COR-L47 (cell line): ENCODE measurements at regions not wholly inside any gene's neighbourhood (a gene's known extent, or its start where the extent isn't known, plus 50 kb on each side); places are given as distances from the start of the nearest gene placed in this dataset.

Experiments used
- DNase-seq: peaks from one replicate; lab custom pipeline; 2025; lab: John Stamatoyannopoulos, UW

DNA sequence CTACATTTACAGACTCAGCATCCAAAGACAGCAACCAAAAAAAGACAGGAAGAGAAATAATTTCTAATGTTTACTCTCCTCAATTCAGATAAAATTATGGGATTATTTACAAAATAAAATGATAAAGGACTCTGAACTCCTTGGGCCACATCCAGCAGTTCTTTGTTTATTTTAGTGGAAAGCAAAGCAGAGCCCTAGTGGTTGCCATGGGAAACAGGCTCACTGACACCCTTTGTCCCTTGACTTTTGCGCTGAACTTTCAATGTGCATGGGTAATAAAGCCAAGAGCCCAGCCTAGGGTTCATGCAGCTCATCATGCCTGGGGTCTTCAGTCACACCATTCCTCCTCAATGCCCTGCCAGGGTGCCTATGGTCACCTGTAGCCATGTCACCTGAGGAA is 442.6 kb upstream of the IGFBP3 start:
- peak; percentile 5 for DNase-seq

DNA sequence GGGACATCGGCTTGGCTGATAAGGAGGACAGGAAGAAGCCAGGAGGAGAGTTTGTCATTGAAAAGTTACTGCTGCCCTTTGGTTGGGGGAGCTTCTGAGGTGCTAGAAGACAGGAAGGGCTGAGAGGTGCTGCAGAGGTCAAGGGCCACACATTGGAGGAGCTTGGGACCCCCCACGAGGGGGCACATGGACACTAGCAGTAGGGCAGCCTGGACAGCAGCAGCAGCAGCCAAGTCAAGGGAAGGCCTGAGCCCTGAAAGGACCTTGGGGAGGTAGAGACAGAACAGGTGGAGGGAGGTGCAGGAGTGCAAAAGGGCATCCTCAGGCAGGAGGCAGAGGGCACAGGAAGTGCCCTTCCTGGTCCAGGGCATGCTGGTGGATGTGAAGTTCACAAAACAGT is 439.7 kb upstream of the IGFBP3 start:
- no peak for DNase-seq

DNA sequence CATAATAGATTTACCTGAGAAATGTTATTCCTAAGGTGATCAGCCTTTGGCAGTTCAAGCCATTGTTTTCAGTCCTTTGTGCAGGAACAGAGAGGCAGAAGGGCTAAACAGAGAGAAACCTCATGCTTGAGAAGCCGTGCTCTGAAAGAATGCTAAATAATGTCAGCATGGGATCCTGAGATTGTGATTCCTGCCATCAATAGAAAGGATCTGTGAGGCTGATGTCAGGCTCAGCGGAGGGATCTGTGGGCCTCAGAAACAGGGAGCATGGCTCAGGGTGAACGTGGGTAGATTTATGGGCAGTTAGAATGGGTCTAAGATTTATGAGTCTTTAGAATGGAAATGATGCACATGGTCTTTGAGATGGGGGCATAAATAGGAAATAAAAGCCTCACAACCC is 439.2 kb upstream of the IGFBP3 start:
- DNase-seq: no peak

DNA sequence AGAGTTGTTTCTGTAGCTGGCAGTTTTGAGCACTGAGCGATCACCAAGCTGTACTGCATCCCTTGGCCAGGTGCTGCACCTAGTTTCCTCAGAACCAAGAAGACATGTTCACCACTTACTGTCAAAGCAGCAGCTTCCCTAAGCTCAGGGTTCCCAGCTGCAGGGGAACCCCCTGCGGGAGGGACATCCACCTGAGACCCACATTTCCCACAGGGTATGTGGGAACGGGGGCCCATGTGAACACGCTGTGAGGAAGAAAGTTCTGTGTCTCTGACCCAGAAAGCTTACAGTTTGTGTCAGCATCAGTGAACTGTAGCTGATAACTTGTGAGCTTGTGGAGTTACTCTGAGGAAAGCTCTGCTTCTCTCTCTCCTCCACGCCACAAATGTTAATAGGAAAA is 436.8 kb upstream of the IGFBP3 start:
- no peak for DNase-seq

DNA sequence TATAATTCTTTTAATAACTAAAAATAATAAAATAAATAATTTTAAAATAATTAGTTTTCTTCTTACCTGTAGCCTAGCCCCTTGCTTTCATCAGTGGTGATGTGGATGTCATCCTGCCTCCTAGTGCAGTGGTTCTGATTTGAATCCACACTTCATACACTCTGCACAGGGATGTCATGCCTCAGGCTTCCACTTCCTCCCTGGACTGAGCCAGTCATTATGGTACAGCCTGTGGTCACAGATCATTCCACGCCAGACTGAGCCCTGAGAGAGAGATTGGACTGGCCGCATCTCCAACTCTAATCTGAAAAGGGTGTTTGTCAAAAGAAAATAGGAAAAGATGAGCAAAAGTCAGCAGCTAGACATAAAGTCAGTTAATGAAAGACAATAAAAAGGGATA is 436.2 kb upstream of the IGFBP3 start:
- no peak for DNase-seq

DNA sequence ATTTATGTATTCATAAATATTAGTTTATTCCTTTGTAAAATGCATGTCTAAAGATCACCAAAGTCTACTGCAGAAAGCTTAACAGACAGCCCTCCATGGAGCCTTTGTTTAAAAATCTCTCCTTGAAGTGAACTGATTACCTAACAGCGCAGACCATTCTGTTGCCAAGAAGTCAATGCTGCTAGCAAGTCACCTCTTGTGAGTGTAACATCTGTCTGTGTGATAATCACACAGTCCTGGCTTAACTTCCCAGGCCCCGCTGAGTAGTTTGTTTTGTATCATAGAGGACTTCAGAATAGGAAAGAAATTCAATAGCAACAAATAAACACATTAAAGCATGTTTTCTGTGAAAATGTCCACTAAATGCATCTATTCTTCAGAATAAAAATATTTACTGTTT is 435.3 kb upstream of the IGFBP3 start:
- no peak for DNase-seq

DNA sequence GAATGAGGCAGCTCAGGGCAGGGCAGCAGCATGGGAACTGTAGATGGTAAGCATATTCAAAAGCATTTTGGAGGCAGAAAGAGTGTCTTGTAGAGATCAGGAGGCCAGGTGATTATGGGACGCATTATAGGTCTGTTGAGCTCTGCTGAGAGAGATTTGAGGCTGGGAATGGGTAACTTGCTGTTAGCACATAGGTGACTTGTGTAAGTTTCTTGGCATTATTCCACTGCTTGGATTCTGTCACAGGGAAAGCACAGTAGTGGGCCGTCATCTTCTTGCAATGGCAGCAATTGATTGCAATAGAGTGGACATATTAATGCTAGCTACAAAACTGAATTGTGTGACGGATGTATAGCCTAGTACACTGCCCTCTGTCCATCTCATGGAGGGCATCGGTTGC is 434.3 kb upstream of the IGFBP3 start:
- DNase-seq: no peak

DNA sequence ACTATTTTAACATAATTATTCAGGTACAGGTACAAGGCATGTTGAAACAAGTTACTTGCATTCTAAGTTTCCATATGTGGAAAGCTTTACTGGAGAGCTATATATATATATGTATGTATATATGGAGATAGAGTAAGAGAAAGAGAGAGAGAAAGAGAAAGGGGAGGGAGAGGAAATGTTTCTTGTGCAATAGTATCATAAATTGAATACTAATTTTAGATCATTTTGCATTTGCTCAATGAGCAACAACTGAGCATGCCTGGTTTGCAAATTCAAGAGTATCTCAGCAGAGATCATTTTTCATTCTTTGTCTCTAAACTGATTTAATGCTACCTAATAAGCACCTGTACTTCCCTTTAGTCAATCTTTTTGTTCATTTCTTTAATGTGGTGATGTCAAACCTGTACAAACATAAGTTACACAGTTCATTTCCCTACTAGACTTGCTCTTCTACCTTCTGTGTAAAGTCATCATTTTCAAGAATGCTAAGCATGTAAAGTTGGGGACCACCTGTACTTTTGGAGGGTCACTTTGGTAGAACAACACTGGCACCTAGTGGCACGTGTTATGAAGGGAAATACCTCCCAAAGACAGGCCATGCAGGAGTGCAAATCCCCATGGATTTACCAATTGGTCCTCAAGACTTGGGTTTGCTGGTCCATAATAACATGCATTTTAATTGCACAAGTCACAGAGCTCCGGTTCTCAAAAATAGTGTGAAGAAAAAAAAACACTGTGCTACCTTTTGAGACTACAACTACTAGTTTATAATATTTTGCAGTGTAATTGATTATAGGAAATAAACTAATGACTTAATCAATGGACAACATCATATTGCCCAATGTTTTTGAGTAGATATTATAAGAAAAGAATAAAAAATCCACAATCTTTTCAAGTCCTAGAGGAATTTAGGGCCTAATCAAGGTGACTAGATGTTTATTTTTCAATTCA is 431.2 kb upstream of the IGFBP3 start:
- DNase-seq: no peak

DNA sequence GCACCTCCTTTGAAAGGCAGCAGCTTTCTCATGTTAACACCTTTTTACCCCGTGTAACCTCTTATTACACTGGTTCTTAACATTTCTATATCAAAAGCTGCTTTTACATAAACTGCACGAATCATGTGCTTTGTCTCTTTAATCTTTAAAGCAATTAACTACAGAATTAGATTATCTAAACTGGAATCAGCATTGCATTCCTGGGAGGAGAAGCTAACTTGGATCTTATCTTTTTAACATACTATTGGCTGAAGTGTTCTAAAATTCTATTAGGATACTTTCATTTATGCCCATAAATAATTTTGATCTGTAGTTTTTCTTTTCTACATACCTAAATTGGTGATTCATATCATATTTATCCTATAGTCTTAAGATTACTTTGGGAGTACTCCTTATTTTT is 428.4 kb upstream of the IGFBP3 start:
- no peak for DNase-seq

DNA sequence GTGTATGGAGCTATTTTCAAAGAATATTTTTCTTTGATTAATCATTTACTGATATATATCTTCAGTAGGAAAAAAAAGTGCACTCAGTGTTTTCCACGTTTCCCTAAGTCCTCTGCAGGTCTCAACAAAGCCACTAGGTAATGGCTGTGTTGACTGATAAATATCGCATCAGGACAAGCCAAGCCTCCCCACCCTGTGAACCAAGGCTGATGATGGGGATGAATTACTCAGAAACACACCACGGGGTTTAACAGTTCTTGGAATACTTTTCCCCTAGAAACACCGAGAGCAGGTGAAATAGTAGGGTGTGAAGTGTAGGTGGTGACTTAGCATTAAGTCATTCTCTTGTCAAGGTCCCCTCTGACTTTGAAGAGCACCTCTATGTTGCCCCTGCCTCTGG is 423.5 kb upstream of the IGFBP3 start:
- no peak for DNase-seq

DNA sequence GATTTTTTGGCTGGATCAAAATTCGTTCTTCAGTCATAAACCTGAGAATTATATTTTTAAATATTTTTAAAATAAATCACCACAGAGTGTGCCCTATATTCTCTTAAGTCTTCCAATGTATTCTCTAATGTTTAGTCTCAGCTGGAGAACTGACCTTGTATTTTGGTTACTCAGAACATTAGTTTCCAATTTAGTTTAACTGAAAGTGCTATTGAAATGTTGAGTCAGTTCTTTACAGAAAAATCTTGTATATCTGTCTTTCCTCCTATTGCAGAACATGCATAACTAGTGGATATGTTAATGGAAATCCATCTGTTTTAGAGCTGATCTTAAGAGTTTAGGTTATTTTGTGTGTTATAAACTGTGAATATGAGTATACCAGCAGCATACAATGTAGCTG is 422.7 kb upstream of the IGFBP3 start:
- no peak for DNase-seq

DNA sequence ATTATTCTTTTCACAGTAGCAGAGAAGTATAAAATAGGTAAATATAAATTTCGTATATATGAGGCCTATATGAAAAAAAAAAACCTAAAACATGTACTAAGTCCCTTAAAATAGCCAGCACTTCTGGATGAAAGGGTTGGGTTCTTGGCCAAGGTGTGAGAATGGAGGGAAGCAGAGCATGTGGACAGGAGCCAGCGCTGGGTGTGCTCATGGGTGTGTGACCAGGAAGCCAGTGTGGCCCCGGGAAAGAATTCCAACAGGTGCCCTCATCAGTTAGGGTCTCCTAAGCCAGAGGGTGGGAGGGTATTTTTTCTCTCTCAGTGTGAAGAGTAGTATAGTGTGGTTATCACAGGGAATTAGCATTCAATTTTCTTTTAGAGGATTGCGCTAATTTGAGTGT is 401.9 kb upstream of the IGFBP3 start:
- no peak for DNase-seq

DNA sequence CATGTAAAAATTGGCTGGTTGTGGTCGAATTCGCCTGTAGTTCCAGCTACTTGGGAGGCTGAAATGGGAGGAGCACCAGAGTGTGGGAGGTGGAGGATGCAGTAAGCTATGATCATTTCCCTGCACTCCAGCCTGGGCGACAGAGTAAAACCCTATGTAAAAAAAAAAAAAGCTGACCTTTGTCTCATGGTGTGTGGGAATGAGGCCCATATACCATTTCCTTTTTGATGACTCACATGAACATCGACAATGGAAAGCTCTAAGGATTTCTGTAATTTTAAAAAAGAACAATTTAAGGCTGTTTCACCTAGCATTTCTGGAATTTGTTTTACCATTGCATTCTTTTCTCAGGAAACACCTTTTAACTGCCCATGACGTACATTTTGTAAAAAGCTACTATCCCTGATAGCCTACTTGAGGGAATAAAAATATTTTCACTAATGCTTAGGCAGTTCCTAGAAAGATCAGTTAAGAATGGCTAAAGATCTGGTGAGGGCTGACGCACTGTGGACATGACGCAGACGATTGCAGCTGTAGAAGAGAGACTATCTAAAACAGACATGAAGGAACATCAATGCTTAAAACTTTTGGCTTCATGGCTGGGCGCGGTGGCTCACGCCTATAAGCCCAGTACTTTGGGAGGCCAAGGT is 400.6 kb upstream of the IGFBP3 start:
- DNase-seq: no peak

DNA sequence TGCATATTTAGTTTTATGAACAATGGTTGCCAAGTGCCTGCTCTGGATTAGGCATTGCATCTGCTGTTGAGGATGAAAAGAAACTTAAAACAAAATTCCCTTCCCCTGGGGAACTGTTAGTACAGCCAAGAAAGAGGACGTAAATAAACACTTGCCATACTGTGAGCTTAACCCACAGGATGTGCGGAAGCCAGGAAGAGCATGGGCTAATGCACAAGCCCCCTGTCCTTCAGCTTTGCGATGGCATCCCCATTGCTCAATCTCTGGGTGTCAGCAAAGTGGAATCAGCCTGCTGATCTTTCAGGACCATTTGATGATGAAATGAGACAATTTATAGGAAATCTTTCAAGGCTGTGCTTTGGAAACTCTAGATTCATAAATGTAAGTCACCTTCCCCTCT is 399.9 kb upstream of the IGFBP3 start:
- no peak for DNase-seq

DNA sequence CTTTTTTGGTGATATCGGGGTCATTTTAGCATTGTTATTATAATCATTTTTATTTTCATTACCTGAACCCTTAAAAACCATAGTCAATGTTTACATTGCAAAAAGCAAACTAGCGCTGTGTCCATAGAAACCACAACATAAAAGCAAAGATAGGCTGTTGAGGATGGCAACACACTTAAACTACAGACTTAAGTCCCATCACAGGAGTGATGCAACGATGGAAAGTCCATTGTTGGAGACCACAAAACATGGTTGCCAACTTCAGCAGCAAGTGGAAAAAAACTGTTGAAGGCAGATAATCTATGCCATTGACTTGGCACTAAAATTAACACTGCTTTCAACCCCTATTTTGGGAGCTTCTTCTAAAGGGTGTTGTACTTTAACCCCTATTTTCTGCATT is 398.8 kb upstream of the IGFBP3 start:
- DNase-seq: no peak

DNA sequence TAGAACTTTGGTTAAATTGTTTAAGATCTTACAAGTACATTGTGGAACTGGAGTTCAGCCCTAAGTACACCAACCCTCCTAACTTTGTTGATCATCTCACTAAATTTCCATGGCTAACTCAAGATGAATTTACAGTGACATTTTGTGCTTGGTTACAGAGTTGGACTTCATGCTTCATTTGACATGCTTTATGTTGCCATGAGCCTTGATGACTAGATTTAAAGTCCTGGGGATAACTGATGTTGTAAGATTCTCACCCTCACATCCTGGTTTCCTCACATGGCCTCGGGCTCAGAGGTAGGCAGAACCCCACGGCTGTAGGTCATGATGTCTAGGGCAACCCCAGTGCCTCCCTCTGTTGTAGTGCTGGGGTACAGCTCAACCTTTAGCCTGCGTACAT is 397.2 kb upstream of the IGFBP3 start:
- DNase-seq: no peak

DNA sequence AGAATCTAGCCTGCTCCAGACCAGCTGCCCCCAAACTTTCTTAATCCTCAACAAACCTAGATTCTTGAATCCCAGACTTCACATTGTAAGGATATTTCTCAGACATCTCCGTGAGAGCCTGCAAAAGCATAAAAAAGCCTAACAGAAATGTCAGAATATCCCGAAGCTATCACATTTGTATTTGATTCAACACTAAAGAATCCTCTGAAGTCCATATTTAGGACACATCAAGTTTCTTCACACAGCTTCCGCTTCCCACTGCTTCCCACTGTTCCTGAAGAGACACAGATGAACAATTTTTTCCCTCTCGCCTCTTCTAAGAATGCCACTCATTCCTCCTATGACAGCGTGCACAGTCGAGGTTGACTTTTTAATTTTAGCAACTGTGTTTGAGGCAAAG is 396.2 kb upstream of the IGFBP3 start:
- DNase-seq: no peak

DNA sequence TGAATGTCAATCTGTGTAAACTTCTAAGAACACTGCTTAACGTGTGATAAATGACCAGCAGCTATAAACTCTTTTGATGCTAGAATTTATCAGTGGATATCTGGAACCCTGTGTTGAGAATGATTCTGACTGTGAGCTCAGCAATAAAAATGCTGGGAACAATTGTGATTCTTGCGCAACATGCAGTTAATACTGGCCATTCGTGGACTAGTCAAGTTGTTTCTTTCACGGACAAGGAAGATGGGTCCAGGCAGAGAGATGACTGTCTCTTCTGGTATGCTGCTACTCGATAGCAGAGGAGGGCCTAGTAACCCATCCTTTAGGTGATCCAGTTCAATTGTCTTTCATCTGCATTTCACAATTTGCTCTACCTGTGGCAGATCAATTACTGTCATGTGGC is 394.8 kb upstream of the IGFBP3 start:
- no peak for DNase-seq

DNA sequence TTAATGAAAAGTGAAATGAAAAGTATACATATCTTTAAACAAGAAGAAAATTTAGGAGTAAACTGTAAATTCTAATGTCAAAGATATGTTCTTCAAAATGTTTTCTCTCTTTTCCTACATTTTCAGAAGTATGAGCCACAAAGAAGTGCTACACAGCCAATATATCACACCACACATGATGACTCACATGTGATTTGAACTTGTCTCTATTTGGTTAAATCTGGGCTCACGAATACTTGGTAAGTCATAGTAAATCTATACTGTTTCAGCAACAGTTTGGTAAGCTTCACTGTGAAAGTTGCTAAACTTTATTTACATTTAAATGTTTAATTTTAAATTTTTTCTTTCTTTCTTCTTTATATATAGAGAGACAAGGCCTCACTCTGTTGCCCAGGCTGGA is 380.6 kb upstream of the IGFBP3 start:
- no peak for DNase-seq

DNA sequence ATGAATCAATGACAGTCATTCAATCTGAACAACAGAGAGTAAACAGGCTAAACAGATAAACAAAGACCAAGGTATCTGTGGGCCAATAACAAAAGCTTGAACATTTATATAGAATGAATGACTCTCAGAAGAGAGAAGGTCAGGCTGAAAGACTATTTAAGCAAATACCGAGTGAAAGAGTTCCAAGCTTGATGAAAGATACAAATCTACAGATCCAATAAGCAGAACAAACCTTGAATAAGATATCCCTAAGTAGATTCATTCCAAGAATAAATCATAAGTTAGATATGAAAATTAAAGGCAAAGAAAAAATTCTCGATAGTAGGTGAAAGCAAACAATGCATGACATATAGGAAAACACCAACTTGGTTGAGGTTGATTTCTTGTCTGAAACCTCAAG is 376.4 kb upstream of the IGFBP3 start:
- DNase-seq: no peak

DNA sequence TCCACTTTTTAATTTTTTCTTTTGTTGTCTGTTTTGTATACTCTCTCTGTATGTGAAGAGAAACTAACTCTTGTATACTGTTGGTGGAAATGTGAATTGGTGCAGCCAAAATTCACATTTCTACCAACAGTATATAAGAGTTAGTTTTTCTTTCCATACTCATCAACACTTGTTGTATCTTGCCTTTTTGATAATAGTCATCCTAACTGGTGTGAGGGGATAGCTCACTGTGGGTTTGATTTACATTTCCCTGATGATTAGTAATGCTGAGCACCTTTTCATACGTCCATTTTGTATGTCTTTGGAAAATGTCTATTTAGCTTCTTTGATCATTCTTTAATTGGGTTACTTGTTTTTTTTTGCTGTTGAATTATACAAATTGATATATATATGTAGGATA is 375.5 kb upstream of the IGFBP3 start:
- no peak for DNase-seq

DNA sequence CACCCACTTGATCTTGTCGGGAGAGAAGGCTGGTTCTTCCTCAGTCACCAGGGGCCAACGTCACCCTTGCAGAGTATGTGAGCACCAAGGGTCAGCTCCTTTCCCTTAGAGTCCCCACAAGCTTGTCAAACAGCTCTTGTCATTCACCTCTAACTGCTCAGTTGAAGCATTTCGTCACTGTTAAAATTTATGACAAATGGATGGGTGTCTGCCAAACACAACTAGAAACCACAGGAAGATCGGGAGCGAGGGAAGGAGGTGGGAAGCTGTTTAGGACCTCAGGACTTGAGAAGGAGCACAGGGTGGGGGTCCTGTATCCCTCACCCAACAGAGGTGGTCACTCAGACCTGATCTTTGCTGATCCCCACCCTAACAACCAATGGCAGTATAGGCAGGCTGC is 373.3 kb upstream of the IGFBP3 start:
- DNase-seq: no peak

DNA sequence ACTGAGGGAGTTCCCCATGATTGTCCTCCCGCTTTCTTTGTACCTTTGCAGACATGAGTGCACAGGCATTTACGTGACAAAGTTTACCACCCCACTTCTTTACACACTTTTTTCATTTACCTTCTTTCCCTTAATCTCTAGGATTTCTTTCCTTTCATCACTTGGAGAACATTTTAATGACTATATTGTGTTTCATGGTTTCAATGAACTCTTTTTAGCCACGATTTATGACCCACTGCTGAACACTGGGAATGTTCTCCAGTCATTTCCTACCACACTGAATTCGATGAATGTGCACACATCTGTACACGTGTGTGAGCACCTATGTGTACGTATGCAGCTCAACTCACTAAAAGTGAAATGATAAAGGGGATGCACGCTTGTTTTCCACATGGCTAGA is 371.7 kb upstream of the IGFBP3 start:
- DNase-seq: no peak
